ENCODE measurements at regions not wholly inside any gene's neighbourhood (a gene's known extent, or its start where the extent isn't known, plus 50 kb on each side); places are given as distances from the start of the nearest gene placed in this dataset.

- Histone ChIP-seq H3K36me3 (peaks cover 3% of the 10 kb centered on the region), H3K4me3 (no peak overlapping the region), H2AFZ (replicated peaks) (peak overlapping the region; percentile 9), H3K4me1 (no peaks in the 10 kb centered on the region), H3K9me3 (ENCODE audit: low read depth) (no peaks in the 10 kb centered on the region), H3K79me2 (ENCODE audit: low read depth) (no peaks in the 10 kb centered on the region), H3K4me2 (no peak overlapping the region), H3K27me3 (no peaks in the 10 kb centered on the region), H3K9ac (no peak overlapping the region), H3F3A (ENCODE audit: low read depth) (no peaks in the 10 kb centered on the region), H4K20me1 (ENCODE audit: low read depth) (no peaks in the 10 kb centered on the region), H3K27ac (no peak overlapping the region)
- H3K36me3 Mint-ChIP-seq = no peaks in the 10 kb centered on the region
- no peak overlapping the region for H3K27ac Mint-ChIP-seq
- TF ChIP-seq EZH2phosphoT487 (IDR thresholded peaks at IDR 0.05) (no peak), EZH2 (IDR thresholded peaks at IDR 0.05) (no peak), CTCF (IDR thresholded peaks at IDR 0.05) (no peak)
- H3K9me3 Mint-ChIP-seq = no peaks in the 10 kb centered on the region
- H3K4me1 Mint-ChIP-seq = peaks cover 4% of the 10 kb centered on the region
- H3K4me3 Mint-ChIP-seq = no peak overlapping the region
- DNase-seq (ENCODE audit: low spot score) = no peak
- no peaks in the 10 kb centered on the region for H3K27me3 Mint-ChIP-seq (ENCODE audit: insufficient read depth, low read depth)
These were observed 112.8 kb upstream of the HPF1 start for GRCh38 chr4:169870507-169870906.

DNA sequence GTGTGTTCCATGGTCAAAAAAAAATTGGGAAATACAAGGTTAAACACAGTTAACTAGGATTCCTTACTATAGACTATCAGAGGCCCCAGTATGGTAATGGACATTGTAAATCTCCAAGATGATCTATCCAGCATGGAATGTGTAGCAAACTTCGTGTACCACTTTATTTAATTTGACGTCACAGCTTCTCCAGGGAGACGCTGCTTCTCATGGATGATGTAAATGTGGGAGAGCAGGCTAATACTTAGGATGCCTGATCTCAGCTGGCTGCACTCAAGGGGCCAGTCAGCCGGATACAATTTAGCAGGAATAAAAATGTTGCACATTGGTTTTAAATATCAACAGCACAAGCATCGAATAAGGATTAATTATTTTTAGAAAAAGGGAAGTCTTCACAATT lies 111.7 kb upstream of the HPF1 start:
- Histone ChIP-seq H3K79me2 (ENCODE audit: low read depth) (no peaks in the 10 kb centered on the region), H3K4me3 (no peak overlapping the region), H3K4me1 (no peaks in the 10 kb centered on the region), H3K36me3 (peaks cover 3% of the 10 kb centered on the region), H3K27ac (no peak overlapping the region), H3K9me3 (ENCODE audit: low read depth) (no peaks in the 10 kb centered on the region), H3K27me3 (no peaks in the 10 kb centered on the region), H3F3A (ENCODE audit: low read depth) (no peaks in the 10 kb centered on the region), H3K4me2 (no peak overlapping the region), H3K9ac (no peak overlapping the region), H4K20me1 (ENCODE audit: low read depth) (no peaks in the 10 kb centered on the region), H2AFZ (replicated peaks) (no peak overlapping the region)
- no peak for DNase-seq (ENCODE audit: low spot score)
- Mint-ChIP-seq H3K4me3 (no peak overlapping the region), H3K27ac (no peak overlapping the region), H3K36me3 (no peaks in the 10 kb centered on the region), H3K27me3 (ENCODE audit: insufficient read depth, low read depth) (no peaks in the 10 kb centered on the region), H3K9me3 (no peaks in the 10 kb centered on the region), H3K4me1 (peaks cover 4% of the 10 kb centered on the region)
- TF ChIP-seq EZH2phosphoT487 (IDR thresholded peaks at IDR 0.05) (no peak), EZH2 (IDR thresholded peaks at IDR 0.05) (no peak), CTCF (IDR thresholded peaks at IDR 0.05) (no peak)

GRCh38 chr4:169861593-169861992 lies 103.8 kb upstream of the HPF1 start:
- no peak overlapping the region for H3K27ac ChIP-seq
- H3K9ac ChIP-seq = no peak overlapping the region
- H3K36me3 ChIP-seq = peaks cover 3% of the 10 kb centered on the region
- H3K9me3 ChIP-seq (ENCODE audit: low read depth) = no peaks in the 10 kb centered on the region
- Mint-ChIP-seq H3K36me3 (no peaks in the 10 kb centered on the region), H3K4me1 (no peaks in the 10 kb centered on the region), H3K9me3 (no peaks in the 10 kb centered on the region), H3K4me3 (no peak overlapping the region), H3K27ac (no peak overlapping the region), H3K27me3 (ENCODE audit: insufficient read depth, low read depth) (no peaks in the 10 kb centered on the region)
- no peak overlapping the region for H3K4me3 ChIP-seq
- DNase-seq (ENCODE audit: low spot score) = no peak
- TF ChIP-seq EZH2 (IDR thresholded peaks at IDR 0.05) (no peak), EZH2phosphoT487 (IDR thresholded peaks at IDR 0.05) (no peak), CTCF (IDR thresholded peaks at IDR 0.05) (no peak)
- H4K20me1 ChIP-seq (ENCODE audit: low read depth) = no peaks in the 10 kb centered on the region
- H3K79me2 ChIP-seq (ENCODE audit: low read depth) = no peaks in the 10 kb centered on the region
- no peak overlapping the region for H3K4me2 ChIP-seq
- H3F3A ChIP-seq (ENCODE audit: low read depth) = no peaks in the 10 kb centered on the region
- H3K4me1 ChIP-seq = no peaks in the 10 kb centered on the region
- peak overlapping the region; percentile 13 for H2AFZ ChIP-seq (replicated peaks)
- H3K27me3 ChIP-seq = no peaks in the 10 kb centered on the region

Measured in neural progenitor cell (in vitro differentiated cells).